ENCODE measurements at regions not wholly inside any gene's neighbourhood (a gene's known extent, or its start where the extent isn't known, plus 50 kb on each side); places are given as distances from the start of the nearest gene placed in this dataset.

- TF ChIP-seq CTCF (conservative IDR thresholded peaks at IDR 0.05; ENCODE audit: low read depth, low read length), result no peak
- no peak overlapping the region for H3K4me3 ChIP-seq (ENCODE audit: low read length)
- DNase-seq (ENCODE audit: low read depth), result no peak
These were observed 95.6 kb downstream of the MID1IP1 start for GRCh38 chrX:38896724-38897298.

GRCh38 chrX:38898261-38898660 is 97.0 kb downstream of the MID1IP1 start:
- TF ChIP-seq CTCF (conservative IDR thresholded peaks at IDR 0.05; ENCODE audit: low read depth, low read length), result no peak
- H3K4me3 ChIP-seq (ENCODE audit: low read length), result no peak overlapping the region
- DNase-seq (ENCODE audit: low read depth), result no peak

- TF ChIP-seq CTCF (conservative IDR thresholded peaks at IDR 0.05; ENCODE audit: low read depth, low read length), result no peak
- DNase-seq (ENCODE audit: low read depth), result no peak
- H3K4me3 ChIP-seq (ENCODE audit: low read length), result no peak overlapping the region
These were observed 98.4 kb downstream of the MID1IP1 start for GRCh38 chrX:38899650-38900049.

- TF ChIP-seq CTCF (conservative IDR thresholded peaks at IDR 0.05; ENCODE audit: low read depth, low read length), result no peak
- H3K4me3 ChIP-seq (ENCODE audit: low read length), result no peak overlapping the region
- DNase-seq (ENCODE audit: low read depth), result no peak
These were observed 99.5 kb downstream of the MID1IP1 start for GRCh38 chrX:38900719-38901118.

GRCh38 chrX:38902972-38903492 is 101.8 kb downstream of the MID1IP1 start:
- TF ChIP-seq CTCF (conservative IDR thresholded peaks at IDR 0.05; ENCODE audit: low read depth, low read length), result no peak
- no peak overlapping the region for H3K4me3 ChIP-seq (ENCODE audit: low read length)
- no peak for DNase-seq (ENCODE audit: low read depth)

- no peak overlapping the region for H3K4me3 ChIP-seq (ENCODE audit: low read length)
- DNase-seq (ENCODE audit: low read depth), result no peak
- no peak for TF ChIP-seq CTCF (conservative IDR thresholded peaks at IDR 0.05; ENCODE audit: low read depth, low read length)
These were observed 115.5 kb downstream of the MID1IP1 start for GRCh38 chrX:38916801-38917200.

- H3K4me3 ChIP-seq (ENCODE audit: low read length), result no peak overlapping the region
- no peak for TF ChIP-seq CTCF (conservative IDR thresholded peaks at IDR 0.05; ENCODE audit: low read depth, low read length)
- no peak for DNase-seq (ENCODE audit: low read depth)
These were observed 116.7 kb downstream of the MID1IP1 start for GRCh38 chrX:38917954-38918353.
